ENCODE measurements at regions not wholly inside any gene's neighbourhood (a gene's known extent, or its start where the extent isn't known, plus 50 kb on each side); places are given as distances from the start of the nearest gene placed in this dataset.

- Mint-ChIP-seq H3K4me1 (ENCODE audit: low read depth, unreplicated experiment) (no peaks in the 10 kb centered on the region), H3K27ac (ENCODE audit: unreplicated experiment) (no peak overlapping the region), H3K36me3 (ENCODE audit: low read depth, unreplicated experiment) (no peaks in the 10 kb centered on the region), H3K4me3 (ENCODE audit: unreplicated experiment) (no peak overlapping the region), H3K27me3 (ENCODE audit: low read depth, unreplicated experiment) (no peaks in the 10 kb centered on the region), H3K9me3 (ENCODE audit: unreplicated experiment) (no peaks in the 10 kb centered on the region)
- no peaks in the 10 kb centered on the region for H3K4me1 ChIP-seq (ENCODE audit: insufficient read depth, low read length)
- no peaks in the 10 kb centered on the region for H4K20me1 ChIP-seq (ENCODE audit: insufficient read depth, low read length)
- no peak overlapping the region for H3K27ac ChIP-seq (ENCODE audit: low read depth, low read length)
- FAIRE-seq (peak; percentile 87), DNase-seq (ENCODE audit: low read depth) (no peak)
- no peak overlapping the region for H3K4me3 ChIP-seq (ENCODE audit: insufficient read depth, low read depth, low read length)
- no peak overlapping the region for H3K9ac ChIP-seq (ENCODE audit: low read length)
- H2AFZ ChIP-seq (ENCODE audit: low read depth, low read length), result no peak overlapping the region
- no peaks in the 10 kb centered on the region for H3K36me3 ChIP-seq (ENCODE audit: insufficient read depth, low read length)
- H3K9me3 ChIP-seq (ENCODE audit: insufficient read depth, low read depth, low read length), result no peaks in the 10 kb centered on the region
- TF ChIP-seq EZH2 (IDR thresholded peaks at IDR 0.05; ENCODE audit: insufficient read depth, low read length) (no peak), CTCF (IDR thresholded peaks at IDR 0.05; ENCODE audit: insufficient read depth, low read depth, low read length) (no peak)
- H3K27me3 ChIP-seq (ENCODE audit: insufficient read depth, low read length), result no peaks in the 10 kb centered on the region
- no peaks in the 10 kb centered on the region for H3K79me2 ChIP-seq (ENCODE audit: insufficient read depth, low read length)
- no peak overlapping the region for H3K4me2 ChIP-seq (ENCODE audit: low read length)
Measured at GRCh38 chrX:76862509-76862908, 435.0 kb downstream of the MAGEE1 start.

- no peaks in the 10 kb centered on the region for H3K4me1 ChIP-seq (ENCODE audit: insufficient read depth, low read length)
- H3K36me3 ChIP-seq (ENCODE audit: insufficient read depth, low read length), result no peaks in the 10 kb centered on the region
- no peaks in the 10 kb centered on the region for H3K9me3 ChIP-seq (ENCODE audit: insufficient read depth, low read depth, low read length)
- Mint-ChIP-seq H3K4me1 (ENCODE audit: low read depth, unreplicated experiment) (no peaks in the 10 kb centered on the region), H3K4me3 (ENCODE audit: unreplicated experiment) (no peak overlapping the region), H3K27ac (ENCODE audit: unreplicated experiment) (no peak overlapping the region), H3K27me3 (ENCODE audit: low read depth, unreplicated experiment) (no peaks in the 10 kb centered on the region), H3K36me3 (ENCODE audit: low read depth, unreplicated experiment) (no peaks in the 10 kb centered on the region), H3K9me3 (ENCODE audit: unreplicated experiment) (peaks cover 8% of the 10 kb centered on the region)
- no peak overlapping the region for H3K27ac ChIP-seq (ENCODE audit: low read depth, low read length)
- TF ChIP-seq EZH2 (IDR thresholded peaks at IDR 0.05; ENCODE audit: insufficient read depth, low read length) (no peak), CTCF (IDR thresholded peaks at IDR 0.05; ENCODE audit: insufficient read depth, low read depth, low read length) (no peak)
- H3K79me2 ChIP-seq (ENCODE audit: insufficient read depth, low read length), result no peaks in the 10 kb centered on the region
- no peaks in the 10 kb centered on the region for H4K20me1 ChIP-seq (ENCODE audit: insufficient read depth, low read length)
- H2AFZ ChIP-seq (ENCODE audit: low read depth, low read length), result no peak overlapping the region
- H3K9ac ChIP-seq (ENCODE audit: low read length), result no peak overlapping the region
- no peak for FAIRE-seq
- DNase-seq (ENCODE audit: low read depth), result no peak
- no peak overlapping the region for H3K4me3 ChIP-seq (ENCODE audit: insufficient read depth, low read depth, low read length)
- no peak overlapping the region for H3K4me2 ChIP-seq (ENCODE audit: low read length)
- no peaks in the 10 kb centered on the region for H3K27me3 ChIP-seq (ENCODE audit: insufficient read depth, low read length)
Measured at GRCh38 chrX:76893930-76894329, 466.4 kb downstream of the MAGEE1 start.

- Histone ChIP-seq H3K36me3 (ENCODE audit: insufficient read depth, low read length) (no peaks in the 10 kb centered on the region), H3K27me3 (ENCODE audit: insufficient read depth, low read length) (no peaks in the 10 kb centered on the region), H3K4me1 (ENCODE audit: insufficient read depth, low read length) (no peaks in the 10 kb centered on the region), H3K27ac (ENCODE audit: low read depth, low read length) (no peak overlapping the region), H2AFZ (ENCODE audit: low read depth, low read length) (no peak overlapping the region), H3K9me3 (ENCODE audit: insufficient read depth, low read depth, low read length) (no peaks in the 10 kb centered on the region), H3K4me3 (ENCODE audit: insufficient read depth, low read depth, low read length) (no peak overlapping the region), H3K9ac (ENCODE audit: low read length) (no peak overlapping the region), H3K4me2 (ENCODE audit: low read length) (no peak overlapping the region), H3K79me2 (ENCODE audit: insufficient read depth, low read length) (no peaks in the 10 kb centered on the region), H4K20me1 (ENCODE audit: insufficient read depth, low read length) (no peaks in the 10 kb centered on the region)
- Mint-ChIP-seq H3K9me3 (ENCODE audit: unreplicated experiment) (peaks cover 3% of the 10 kb centered on the region), H3K4me1 (ENCODE audit: low read depth, unreplicated experiment) (no peaks in the 10 kb centered on the region), H3K4me3 (ENCODE audit: unreplicated experiment) (no peak overlapping the region), H3K27ac (ENCODE audit: unreplicated experiment) (no peak overlapping the region), H3K27me3 (ENCODE audit: low read depth, unreplicated experiment) (no peaks in the 10 kb centered on the region), H3K36me3 (ENCODE audit: low read depth, unreplicated experiment) (no peaks in the 10 kb centered on the region)
- FAIRE-seq (no peak), DNase-seq (ENCODE audit: low read depth) (no peak)
- TF ChIP-seq EZH2 (IDR thresholded peaks at IDR 0.05; ENCODE audit: insufficient read depth, low read length), result no peak
- TF ChIP-seq CTCF (IDR thresholded peaks at IDR 0.05; ENCODE audit: insufficient read depth, low read depth, low read length), result no peak
Measured at GRCh38 chrX:76915836-76916235, 488.3 kb downstream of the MAGEE1 start.
